ENCODE measurements at regions not wholly inside any gene's neighbourhood (a gene's known extent, or its start where the extent isn't known, plus 50 kb on each side); places are given as distances from the start of the nearest gene placed in this dataset.

DNA sequence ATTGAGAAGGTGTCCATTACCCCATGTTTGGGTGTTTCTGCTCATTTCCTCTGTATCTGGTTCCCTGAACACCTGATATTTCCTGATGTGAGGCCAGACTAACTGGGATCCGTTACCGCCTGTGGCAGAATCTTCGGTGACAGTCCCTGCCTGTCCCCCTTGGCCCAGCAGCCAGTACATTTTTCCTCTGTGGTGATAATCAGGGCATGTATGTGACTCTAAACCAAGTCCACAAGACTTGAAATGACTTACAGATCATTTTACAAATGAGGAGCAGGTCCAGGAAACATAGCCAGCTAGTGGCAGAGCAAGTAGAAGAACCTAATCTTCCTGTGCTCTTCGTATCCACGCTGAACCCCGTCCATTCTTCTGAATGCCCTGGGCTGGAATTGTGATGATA lies 143.5 kb upstream of the IPO9 start:
- no peaks in the 10 kb centered on the region; the same call in 2 of the 3 replicates for H3K9me3 Mint-ChIP-seq
- Histone ChIP-seq H3F3A (replicated peaks; ENCODE audit: low read depth) (peaks cover 16% of the 10 kb centered on the region; the same call in 1 of the 2 replicates), H2AFZ (no peak overlapping the region), H4K20me1 (replicated peaks; ENCODE audit: insufficient read depth) (no peaks in the 10 kb centered on the region), H3K27me3 (ENCODE audit: insufficient read depth) (no peaks in the 10 kb centered on the region), H3K36me3 (ENCODE audit: insufficient read depth) (no peaks in the 10 kb centered on the region), H3K9me2 (ENCODE audit: insufficient read depth) (no peaks in the 10 kb centered on the region), H3K4me2 (peak overlapping the region; percentile 66), H3K4me1 (ENCODE audit: insufficient read depth) (peaks cover 59% of the 10 kb centered on the region), H3K27ac (ENCODE audit: low read depth) (peak overlapping the region; percentile 39; the same call in 1 of the 2 replicates), H3K79me2 (replicated peaks; ENCODE audit: insufficient read depth) (peaks cover 25% of the 10 kb centered on the region), H3K4me3 (no peak overlapping the region)
- peak overlapping the region; percentile 87 for H3K27ac Mint-ChIP-seq
- TF ChIP-seq, protein P1, sequence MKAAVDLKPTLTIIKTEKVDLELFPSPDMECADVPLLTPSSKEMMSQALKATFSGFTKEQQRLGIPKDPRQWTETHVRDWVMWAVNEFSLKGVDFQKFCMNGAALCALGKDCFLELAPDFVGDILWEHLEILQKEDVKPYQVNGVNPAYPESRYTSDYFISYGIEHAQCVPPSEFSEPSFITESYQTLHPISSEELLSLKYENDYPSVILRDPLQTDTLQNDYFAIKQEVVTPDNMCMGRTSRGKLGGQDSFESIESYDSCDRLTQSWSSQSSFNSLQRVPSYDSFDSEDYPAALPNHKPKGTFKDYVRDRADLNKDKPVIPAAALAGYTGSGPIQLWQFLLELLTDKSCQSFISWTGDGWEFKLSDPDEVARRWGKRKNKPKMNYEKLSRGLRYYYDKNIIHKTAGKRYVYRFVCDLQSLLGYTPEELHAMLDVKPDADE (IDR thresholded peaks at IDR 0.05) = no peak
- TF ChIP-seq, protein P2, sequence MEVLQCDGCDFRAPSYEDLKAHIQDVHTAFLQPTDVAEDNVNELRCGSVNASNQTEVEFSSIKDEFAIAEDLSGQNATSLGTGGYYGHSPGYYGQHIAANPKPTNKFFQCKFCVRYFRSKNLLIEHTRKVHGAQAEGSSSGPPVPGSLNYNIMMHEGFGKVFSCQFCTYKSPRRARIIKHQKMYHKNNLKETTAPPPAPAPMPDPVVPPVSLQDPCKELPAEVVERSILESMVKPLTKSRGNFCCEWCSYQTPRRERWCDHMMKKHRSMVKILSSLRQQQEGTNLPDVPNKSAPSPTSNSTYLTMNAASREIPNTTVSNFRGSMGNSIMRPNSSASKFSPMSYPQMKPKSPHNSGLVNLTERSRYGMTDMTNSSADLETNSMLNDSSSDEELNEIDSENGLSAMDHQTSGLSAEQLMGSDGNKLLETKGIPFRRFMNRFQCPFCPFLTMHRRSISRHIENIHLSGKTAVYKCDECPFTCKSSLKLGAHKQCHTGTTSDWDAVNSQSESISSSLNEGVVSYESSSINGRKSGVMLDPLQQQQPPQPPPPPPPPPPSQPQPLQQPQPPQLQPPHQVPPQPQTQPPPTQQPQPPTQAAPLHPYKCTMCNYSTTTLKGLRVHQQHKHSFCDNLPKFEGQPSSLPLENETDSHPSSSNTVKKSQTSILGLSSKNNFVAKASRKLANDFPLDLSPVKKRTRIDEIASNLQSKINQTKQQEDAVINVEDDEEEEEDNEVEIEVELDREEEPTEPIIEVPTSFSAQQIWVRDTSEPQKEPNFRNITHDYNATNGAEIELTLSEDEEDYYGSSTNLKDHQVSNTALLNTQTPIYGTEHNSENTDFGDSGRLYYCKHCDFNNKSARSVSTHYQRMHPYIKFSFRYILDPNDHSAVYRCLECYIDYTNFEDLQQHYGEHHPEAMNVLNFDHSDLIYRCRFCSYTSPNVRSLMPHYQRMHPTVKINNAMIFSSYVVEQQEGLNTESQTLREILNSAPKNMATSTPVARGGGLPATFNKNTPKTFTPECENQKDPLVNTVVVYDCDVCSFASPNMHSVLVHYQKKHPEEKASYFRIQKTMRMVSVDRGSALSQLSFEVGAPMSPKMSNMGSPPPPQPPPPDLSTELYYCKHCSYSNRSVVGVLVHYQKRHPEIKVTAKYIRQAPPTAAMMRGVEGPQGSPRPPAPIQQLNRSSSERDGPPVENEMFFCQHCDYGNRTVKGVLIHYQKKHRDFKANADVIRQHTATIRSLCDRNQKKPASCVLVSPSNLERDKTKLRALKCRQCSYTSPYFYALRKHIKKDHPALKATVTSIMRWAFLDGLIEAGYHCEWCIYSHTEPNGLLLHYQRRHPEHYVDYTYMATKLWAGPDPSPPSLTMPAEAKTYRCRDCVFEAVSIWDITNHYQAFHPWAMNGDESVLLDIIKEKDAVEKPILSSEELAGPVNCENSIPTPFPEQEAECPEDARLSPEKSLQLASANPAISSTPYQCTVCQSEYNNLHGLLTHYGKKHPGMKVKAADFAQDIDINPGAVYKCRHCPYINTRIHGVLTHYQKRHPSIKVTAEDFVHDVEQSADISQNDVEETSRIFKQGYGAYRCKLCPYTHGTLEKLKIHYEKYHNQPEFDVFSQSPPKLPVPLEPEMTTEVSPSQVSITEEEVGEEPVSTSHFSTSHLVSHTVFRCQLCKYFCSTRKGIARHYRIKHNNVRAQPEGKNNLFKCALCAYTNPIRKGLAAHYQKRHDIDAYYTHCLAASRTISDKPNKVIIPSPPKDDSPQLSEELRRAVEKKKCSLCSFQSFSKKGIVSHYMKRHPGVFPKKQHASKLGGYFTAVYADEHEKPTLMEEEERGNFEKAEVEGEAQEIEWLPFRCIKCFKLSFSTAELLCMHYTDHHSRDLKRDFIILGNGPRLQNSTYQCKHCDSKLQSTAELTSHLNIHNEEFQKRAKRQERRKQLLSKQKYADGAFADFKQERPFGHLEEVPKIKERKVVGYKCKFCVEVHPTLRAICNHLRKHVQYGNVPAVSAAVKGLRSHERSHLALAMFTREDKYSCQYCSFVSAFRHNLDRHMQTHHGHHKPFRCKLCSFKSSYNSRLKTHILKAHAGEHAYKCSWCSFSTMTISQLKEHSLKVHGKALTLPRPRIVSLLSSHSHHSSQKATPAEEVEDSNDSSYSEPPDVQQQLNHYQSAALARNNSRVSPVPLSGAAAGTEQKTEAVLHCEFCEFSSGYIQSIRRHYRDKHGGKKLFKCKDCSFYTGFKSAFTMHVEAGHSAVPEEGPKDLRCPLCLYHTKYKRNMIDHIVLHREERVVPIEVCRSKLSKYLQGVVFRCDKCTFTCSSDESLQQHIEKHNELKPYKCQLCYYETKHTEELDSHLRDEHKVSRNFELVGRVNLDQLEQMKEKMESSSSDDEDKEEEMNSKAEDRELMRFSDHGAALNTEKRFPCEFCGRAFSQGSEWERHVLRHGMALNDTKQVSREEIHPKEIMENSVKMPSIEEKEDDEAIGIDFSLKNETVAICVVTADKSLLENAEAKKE (CRISPR knock-in tag; IDR thresholded peaks at IDR 0.05) = no peak
- TF ChIP-seq NANOG (IDR thresholded peaks at IDR 0.05; ENCODE audit: borderline replicate concordance) (no peak), POLR2AphosphoS5 (IDR thresholded peaks at IDR 0.05; ENCODE audit: low read depth) (no peak)
- TF ChIP-seq, protein P3, sequence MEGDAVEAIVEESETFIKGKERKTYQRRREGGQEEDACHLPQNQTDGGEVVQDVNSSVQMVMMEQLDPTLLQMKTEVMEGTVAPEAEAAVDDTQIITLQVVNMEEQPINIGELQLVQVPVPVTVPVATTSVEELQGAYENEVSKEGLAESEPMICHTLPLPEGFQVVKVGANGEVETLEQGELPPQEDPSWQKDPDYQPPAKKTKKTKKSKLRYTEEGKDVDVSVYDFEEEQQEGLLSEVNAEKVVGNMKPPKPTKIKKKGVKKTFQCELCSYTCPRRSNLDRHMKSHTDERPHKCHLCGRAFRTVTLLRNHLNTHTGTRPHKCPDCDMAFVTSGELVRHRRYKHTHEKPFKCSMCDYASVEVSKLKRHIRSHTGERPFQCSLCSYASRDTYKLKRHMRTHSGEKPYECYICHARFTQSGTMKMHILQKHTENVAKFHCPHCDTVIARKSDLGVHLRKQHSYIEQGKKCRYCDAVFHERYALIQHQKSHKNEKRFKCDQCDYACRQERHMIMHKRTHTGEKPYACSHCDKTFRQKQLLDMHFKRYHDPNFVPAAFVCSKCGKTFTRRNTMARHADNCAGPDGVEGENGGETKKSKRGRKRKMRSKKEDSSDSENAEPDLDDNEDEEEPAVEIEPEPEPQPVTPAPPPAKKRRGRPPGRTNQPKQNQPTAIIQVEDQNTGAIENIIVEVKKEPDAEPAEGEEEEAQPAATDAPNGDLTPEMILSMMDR (conservative IDR thresholded peaks at IDR 0.05; ENCODE audit: low read depth in 2 of 2) = no peak
- H3K27me3 Mint-ChIP-seq (ENCODE audit: insufficient read depth, low read depth, poor library complexity) = peaks cover 7% of the 10 kb centered on the region
- no peak for DNase-seq (ENCODE audit: low spot score)
- peak overlapping the region; percentile 46; the same call in 1 of the 3 replicates for H3K4me3 Mint-ChIP-seq
- peaks cover 73% of the 10 kb centered on the region for H3K4me1 Mint-ChIP-seq
- H3K36me3 Mint-ChIP-seq (ENCODE audit: low read depth) = no peaks in the 10 kb centered on the region
- ATAC-seq = no peak
